ENCODE measurements at regions not wholly inside any gene's neighbourhood (a gene's known extent, or its start where the extent isn't known, plus 50 kb on each side); places are given as distances from the start of the nearest gene placed in this dataset.

DNA sequence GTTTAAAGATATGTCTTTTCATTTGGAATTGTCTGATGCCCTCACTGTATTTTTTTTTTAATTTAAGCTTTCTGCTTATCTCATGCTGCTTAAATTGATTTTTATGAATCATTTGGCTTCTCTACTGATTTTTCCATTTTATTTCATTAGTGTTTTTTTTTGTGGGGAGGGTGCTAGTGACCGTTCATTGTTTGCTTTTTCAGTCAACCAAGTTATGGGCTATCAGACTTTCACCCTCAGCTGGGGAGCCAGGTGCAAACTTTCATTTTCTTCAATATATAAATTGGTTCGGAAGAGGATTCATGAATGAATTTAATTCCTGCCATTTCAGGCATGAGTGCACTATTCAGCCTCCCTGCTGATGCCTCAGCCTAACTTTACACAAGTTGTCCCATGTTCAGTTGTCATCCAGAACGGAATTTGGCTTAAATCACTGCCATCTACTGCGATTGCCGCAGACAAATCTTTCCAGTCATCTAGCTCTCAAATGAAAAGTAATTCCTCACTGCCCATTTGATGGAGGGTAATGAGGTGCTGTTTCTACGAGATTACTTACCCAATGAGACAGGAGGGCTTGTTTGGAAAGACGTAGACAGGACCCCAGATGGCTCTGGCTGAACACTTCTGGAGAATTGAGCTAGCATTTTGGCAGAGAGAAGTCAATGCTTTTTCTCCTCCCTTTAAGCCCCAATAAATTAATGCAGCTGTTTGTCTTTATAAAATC lies 89.9 kb upstream of the RORA start:
- no peak for DNase-seq

DNA sequence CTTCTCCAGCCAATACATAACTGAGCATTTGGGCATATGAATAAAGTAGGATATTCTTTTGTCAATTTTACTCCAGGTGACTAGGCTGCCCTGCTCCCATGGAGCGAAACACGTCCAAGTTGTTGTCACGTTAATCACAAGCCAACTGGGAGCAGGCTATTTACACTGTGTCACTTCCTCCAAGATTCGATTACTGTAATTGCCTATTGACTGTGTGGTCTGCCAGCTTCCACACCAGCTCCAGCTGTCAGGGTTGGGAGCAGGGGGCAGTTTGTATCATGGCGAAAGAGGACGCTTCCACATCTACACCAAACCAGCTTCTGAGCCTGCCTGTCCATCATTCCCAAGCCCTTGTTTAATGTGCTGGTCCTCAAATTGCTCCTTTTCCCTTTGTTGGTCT lies 89.2 kb upstream of the RORA start:
- DNase-seq, result no peak

- no peak for DNase-seq
These were observed 86.4 kb upstream of the RORA start for GRCh38 chr15:61315471-61315870.

DNA sequence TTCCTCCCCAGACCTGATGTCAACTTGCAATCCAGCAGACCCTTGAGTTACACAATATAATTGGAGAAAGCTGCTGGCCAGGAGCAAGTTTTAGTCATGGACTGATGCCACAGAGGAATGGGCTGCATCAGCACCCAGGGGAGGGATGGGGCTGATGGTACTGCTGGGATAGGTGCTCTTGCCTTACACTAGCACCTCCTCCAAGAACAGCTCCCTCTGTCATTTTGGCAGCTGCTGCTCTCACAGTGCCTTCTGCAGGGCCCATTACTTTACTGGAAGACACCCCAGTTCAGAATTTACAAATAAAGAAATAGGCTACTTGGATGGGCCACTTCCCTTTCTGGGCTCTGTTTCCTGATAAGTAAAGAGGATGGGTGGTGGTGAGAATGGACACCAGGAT lies 85.3 kb upstream of the RORA start:
- DNase-seq, result no peak

GRCh38 chr15:61309617-61310016 lies 80.5 kb upstream of the RORA start:
- no peak for DNase-seq

GRCh38 chr15:61309031-61309511 lies 80.0 kb upstream of the RORA start:
- no peak for DNase-seq

- DNase-seq, result no peak
These were observed 79.3 kb upstream of the RORA start for GRCh38 chr15:61308437-61308836.

- DNase-seq, result no peak
These were observed 78.4 kb upstream of the RORA start for GRCh38 chr15:61307474-61307873.

GRCh38 chr15:61301701-61302100 lies 72.6 kb upstream of the RORA start:
- DNase-seq, result no peak

DNA sequence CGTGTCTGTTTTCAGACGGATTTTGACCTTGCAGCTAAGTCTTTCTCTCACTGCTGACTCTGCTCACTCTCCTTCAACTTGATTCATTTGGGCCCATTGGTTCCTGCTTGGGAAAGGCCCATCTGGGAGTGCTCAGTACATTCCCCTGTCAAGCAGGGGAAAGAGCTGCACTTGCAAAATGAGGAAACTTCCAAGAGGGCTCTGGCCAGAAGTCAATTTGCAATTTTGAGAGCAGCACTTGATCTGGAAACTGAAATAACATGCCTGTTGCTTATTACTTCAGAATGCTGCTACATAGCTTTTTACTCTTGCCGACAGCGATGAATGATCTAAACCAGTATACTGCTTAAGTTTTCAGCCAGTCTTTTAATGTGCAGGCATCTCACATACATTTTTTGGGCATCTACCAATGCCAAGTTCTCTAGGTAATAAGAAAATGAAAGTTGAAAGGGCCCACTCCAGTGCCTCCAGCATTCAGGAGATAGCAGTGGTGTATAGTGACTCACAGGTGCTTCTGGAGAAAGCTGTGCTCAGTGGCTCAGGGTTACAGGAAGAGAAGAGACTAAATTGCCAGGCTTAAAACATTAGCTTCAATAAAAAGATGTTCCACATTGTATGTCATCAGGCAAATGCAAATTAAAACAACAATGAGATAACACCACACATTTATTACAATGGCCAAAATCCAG lies 70.1 kb upstream of the RORA start:
- no peak for DNase-seq

- no peak for DNase-seq
These were observed 66.1 kb upstream of the RORA start for GRCh38 chr15:61295239-61295638.

DNA sequence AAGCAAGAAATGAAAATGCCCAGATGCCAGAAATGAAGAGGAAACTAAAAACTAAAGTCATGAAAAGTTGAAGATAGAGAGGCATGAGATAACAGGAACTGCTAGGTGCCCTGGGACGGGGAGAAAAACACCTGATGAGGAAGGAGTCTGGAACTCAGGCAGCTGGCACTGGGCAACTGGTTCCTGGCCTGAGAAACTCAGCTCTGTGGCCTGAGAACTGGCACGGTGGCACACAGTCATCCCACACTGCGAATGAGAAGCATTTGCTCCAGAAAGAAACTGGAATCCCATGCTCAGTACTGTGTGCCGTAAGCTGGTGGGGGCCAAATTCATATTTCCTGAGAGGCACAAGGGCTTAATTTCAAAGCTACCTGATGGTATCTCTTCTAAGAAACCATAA lies 53.6 kb upstream of the RORA start:
- DNase-seq, result no peak

DNA sequence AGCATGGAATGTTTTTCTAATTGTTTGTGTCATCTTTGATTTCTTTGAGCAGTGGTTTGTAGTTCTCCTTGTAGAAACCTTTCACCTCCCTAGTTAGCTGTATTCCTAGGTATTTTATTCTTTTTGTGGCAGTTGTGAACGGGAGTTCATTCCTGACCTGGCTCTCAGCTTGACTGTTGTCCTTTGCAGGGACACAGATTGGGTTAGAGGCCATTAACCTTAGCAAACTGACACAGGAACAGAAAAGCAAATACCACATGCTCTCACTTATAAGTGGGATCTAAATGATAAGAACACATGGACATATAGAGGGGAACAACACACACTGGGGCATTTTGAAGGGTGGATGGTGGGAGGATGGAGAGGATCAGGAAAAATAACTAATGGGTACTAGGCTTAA lies 52.2 kb upstream of the RORA start:
- no peak for DNase-seq
